ENCODE measurements at regions not wholly inside any gene's neighbourhood (a gene's known extent, or its start where the extent isn't known, plus 50 kb on each side); places are given as distances from the start of the nearest gene placed in this dataset.

DNA sequence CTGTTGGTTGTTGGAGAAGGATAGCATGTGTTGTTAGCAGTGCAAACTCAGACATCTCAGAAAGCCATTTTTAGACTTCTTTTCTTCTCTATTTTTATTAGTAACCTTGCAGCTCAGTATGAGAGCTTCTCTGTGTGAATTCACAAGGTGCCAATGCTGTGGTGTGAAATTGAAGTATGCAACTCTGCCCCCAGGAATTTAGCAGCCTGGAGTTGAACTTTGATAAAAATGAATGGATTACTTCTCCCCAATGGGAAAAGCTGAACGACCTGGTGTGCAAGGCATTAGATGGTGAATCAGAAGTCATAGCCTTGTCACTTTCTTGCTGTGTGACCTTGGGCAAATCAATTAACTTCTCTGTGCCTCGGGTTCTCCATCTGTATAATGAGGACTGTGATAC, 512.3 kb upstream of the PCDH9 start:
- ChIA-PET RAD21 (ENCODE audit: unreplicated experiment) (no interaction called here), POLR2A (no interaction called here), CTCF (no interaction called here), SMC1A (ENCODE audit: uncharacterized antibody, unreplicated experiment) (no interaction called here)
- H3K9ac ChIP-seq (ENCODE audit: control insufficient read depth, insufficient read depth, low read length), result no peak overlapping the region
- no peaks in the 10 kb centered on the region for H4K20me1 ChIP-seq (ENCODE audit: control insufficient read depth, insufficient read depth)
- H3K4me3 ChIP-seq, result no peak overlapping the region
- FAIRE-seq (no peak), DNase-seq (ENCODE audit: low read depth, low spot score) (no peak), ATAC-seq (no peak)
- H3K36me3 ChIP-seq (ENCODE audit: control insufficient read depth in 2 of 2, insufficient read depth in 2 of 2, low read length in 1 of 2), result no peaks in the 10 kb centered on the region
- no peak overlapping the region for H2AFZ ChIP-seq (ENCODE audit: control insufficient read depth, low read depth, low read length)
- no peaks in the 10 kb centered on the region for H3K4me1 ChIP-seq (ENCODE audit: control insufficient read depth, insufficient read depth, low read length)
- WGBS (ENCODE audit: insufficient coverage, insufficient replicate concordance, low lambda C conversion rate, missing lambda C conversion rate), result 3% methylated on average over 2 of the region's 2 CpGs
- intact Hi-C loops (cut with micrococcal nuclease; ENCODE audit: unreplicated experiment) (no loop called here), in situ Hi-C loops (cut with MboI) (no loop called here)
- H3K27ac ChIP-seq (ENCODE audit: control insufficient read depth, insufficient read depth), result no peak overlapping the region
- TF ChIP-seq SRF (IDR thresholded peaks at IDR 0.05; ENCODE audit: low read depth in 2 of 2, low read length in 2 of 2) (no peak), RCOR1 (conservative IDR thresholded peaks at IDR 0.05; ENCODE audit: low read depth, low read length) (no peak), JUNB (IDR thresholded peaks at IDR 0.05) (no peak), KLF5 (IDR thresholded peaks at IDR 0.05; ENCODE audit: partially characterized antibody) (no peak), SUPT20H (IDR thresholded peaks at IDR 0.05; ENCODE audit: borderline replicate concordance, control insufficient read depth, low read depth, low read length) (no peak), RBBP5 (conservative IDR thresholded peaks at IDR 0.05) (no peak), EED (IDR thresholded peaks at IDR 0.05; ENCODE audit: low read depth) (no peak), BMI1 (IDR thresholded peaks at IDR 0.05; ENCODE audit: borderline replicate concordance) (no peak), WRNIP1 (IDR thresholded peaks at IDR 0.05; ENCODE audit: borderline replicate concordance, low read depth, low read length) (no peak), CHD2 (IDR thresholded peaks at IDR 0.05; ENCODE audit: borderline replicate concordance, low read depth, low read length) (no peak), ETV6 (conservative IDR thresholded peaks at IDR 0.05 in 1 of 2, IDR thresholded peaks at IDR 0.05 in 1 of 2; ENCODE audit: borderline replicate concordance in 1 of 2, low read depth in 1 of 2) (no peak)
- TF ChIP-seq, protein P1, sequence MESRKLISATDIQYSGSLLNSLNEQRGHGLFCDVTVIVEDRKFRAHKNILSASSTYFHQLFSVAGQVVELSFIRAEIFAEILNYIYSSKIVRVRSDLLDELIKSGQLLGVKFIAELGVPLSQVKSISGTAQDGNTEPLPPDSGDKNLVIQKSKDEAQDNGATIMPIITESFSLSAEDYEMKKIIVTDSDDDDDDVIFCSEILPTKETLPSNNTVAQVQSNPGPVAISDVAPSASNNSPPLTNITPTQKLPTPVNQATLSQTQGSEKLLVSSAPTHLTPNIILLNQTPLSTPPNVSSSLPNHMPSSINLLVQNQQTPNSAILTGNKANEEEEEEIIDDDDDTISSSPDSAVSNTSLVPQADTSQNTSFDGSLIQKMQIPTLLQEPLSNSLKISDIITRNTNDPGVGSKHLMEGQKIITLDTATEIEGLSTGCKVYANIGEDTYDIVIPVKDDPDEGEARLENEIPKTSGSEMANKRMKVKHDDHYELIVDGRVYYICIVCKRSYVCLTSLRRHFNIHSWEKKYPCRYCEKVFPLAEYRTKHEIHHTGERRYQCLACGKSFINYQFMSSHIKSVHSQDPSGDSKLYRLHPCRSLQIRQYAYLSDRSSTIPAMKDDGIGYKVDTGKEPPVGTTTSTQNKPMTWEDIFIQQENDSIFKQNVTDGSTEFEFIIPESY (IDR thresholded peaks at IDR 0.05), result no peak
- TF ChIP-seq, protein P2, sequence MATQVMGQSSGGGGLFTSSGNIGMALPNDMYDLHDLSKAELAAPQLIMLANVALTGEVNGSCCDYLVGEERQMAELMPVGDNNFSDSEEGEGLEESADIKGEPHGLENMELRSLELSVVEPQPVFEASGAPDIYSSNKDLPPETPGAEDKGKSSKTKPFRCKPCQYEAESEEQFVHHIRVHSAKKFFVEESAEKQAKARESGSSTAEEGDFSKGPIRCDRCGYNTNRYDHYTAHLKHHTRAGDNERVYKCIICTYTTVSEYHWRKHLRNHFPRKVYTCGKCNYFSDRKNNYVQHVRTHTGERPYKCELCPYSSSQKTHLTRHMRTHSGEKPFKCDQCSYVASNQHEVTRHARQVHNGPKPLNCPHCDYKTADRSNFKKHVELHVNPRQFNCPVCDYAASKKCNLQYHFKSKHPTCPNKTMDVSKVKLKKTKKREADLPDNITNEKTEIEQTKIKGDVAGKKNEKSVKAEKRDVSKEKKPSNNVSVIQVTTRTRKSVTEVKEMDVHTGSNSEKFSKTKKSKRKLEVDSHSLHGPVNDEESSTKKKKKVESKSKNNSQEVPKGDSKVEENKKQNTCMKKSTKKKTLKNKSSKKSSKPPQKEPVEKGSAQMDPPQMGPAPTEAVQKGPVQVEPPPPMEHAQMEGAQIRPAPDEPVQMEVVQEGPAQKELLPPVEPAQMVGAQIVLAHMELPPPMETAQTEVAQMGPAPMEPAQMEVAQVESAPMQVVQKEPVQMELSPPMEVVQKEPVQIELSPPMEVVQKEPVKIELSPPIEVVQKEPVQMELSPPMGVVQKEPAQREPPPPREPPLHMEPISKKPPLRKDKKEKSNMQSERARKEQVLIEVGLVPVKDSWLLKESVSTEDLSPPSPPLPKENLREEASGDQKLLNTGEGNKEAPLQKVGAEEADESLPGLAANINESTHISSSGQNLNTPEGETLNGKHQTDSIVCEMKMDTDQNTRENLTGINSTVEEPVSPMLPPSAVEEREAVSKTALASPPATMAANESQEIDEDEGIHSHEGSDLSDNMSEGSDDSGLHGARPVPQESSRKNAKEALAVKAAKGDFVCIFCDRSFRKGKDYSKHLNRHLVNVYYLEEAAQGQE (IDR thresholded peaks at IDR 0.05; ENCODE audit: low read depth, low read length), result no peak
- TF ChIP-seq, protein P3, sequence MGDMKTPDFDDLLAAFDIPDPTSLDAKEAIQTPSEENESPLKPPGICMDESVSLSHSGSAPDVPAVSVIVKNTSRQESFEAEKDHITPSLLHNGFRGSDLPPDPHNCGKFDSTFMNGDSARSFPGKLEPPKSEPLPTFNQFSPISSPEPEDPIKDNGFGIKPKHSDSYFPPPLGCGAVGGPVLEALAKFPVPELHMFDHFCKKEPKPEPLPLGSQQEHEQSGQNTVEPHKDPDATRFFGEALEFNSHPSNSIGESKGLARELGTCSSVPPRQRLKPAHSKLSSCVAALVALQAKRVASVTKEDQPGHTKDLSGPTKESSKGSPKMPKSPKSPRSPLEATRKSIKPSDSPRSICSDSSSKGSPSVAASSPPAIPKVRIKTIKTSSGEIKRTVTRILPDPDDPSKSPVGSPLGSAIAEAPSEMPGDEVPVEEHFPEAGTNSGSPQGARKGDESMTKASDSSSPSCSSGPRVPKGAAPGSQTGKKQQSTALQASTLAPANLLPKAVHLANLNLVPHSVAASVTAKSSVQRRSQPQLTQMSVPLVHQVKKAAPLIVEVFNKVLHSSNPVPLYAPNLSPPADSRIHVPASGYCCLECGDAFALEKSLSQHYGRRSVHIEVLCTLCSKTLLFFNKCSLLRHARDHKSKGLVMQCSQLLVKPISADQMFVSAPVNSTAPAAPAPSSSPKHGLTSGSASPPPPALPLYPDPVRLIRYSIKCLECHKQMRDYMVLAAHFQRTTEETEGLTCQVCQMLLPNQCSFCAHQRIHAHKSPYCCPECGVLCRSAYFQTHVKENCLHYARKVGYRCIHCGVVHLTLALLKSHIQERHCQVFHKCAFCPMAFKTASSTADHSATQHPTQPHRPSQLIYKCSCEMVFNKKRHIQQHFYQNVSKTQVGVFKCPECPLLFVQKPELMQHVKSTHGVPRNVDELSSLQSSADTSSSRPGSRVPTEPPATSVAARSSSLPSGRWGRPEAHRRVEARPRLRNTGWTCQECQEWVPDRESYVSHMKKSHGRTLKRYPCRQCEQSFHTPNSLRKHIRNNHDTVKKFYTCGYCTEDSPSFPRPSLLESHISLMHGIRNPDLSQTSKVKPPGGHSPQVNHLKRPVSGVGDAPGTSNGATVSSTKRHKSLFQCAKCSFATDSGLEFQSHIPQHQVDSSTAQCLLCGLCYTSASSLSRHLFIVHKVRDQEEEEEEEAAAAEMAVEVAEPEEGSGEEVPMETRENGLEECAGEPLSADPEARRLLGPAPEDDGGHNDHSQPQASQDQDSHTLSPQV (IDR thresholded peaks at IDR 0.05), result no peak
- no peaks in the 10 kb centered on the region for H3K27me3 ChIP-seq (replicated peaks in 1 of 2; ENCODE audit: control insufficient read depth in 2 of 2, insufficient read depth in 2 of 2, low read length in 1 of 2)
- H3K79me2 ChIP-seq (ENCODE audit: control insufficient read depth, insufficient read depth, low read length), result no peaks in the 10 kb centered on the region
- BruUV-seq (replicated peaks), result no TSS peak
- no peak overlapping the region for H3K4me2 ChIP-seq (ENCODE audit: control insufficient read depth, insufficient read depth)
- H3K9me3 ChIP-seq (replicated peaks; ENCODE audit: control insufficient read depth, insufficient read depth, low read length), result no peaks in the 10 kb centered on the region
